Trophoblast cell (in vitro differentiated cells and primary cell): ENCODE measurements at regions not wholly inside any gene's neighbourhood (a gene's known extent, or its start where the extent isn't known, plus 50 kb on each side); places are given as distances from the start of the nearest gene placed in this dataset.

ENCODE experiments used
- DNase-seq, 2 donors: peaks; one replicate each; pipeline ENCODE4 v3.0.0-alpha.2; 2016
- H2AFZ ChIP-seq: 2 replicates; pipeline ENCODE4 v1.6.1; 2013; ENCODE audit warnings: low read length, moderate library complexity, mild to moderate bottlenecking; ENCODE audit not compliant: insufficient read depth, poor library complexity
- H2AK5ac ChIP-seq: 2 replicates; pipeline ENCODE4 v1.6.1; 2013; ENCODE audit warnings: mild to moderate bottlenecking, low read length
- H2BK120ac ChIP-seq: 2 replicates; pipeline ENCODE4 v1.6.1; 2013; ENCODE audit warnings: low read length, mild to moderate bottlenecking, moderate library complexity; ENCODE audit not compliant: insufficient read depth, poor library complexity
- H2BK12ac ChIP-seq: 2 replicates; pipeline ENCODE4 v1.6.1; 2013; ENCODE audit warnings: mild to moderate bottlenecking, low read length, moderate library complexity
- H2BK5ac ChIP-seq: 2 replicates; pipeline ENCODE4 v1.6.1; 2013; ENCODE audit warnings: low read length, low read depth, moderate library complexity, mild to moderate bottlenecking; ENCODE audit not compliant: poor library complexity
- H3K14ac ChIP-seq: 2 replicates; pipeline ENCODE4 v1.6.1; 2013; ENCODE audit warnings: mild to moderate bottlenecking, low read length
- H3K18ac ChIP-seq: 2 replicates; pipeline ENCODE4 v1.6.1; 2013; ENCODE audit warnings: mild to moderate bottlenecking, low read length
- H3K23ac ChIP-seq: 2 replicates; pipeline ENCODE4 v1.6.1; 2013; ENCODE audit warnings: low read length
- H3K27ac ChIP-seq: 2 replicates; pipeline ENCODE4 v1.5.1; 2013; ENCODE audit warnings: low read depth, mild to moderate bottlenecking, inconsistent platforms, low read length, moderate library complexity
- H3K27me3 ChIP-seq: 2 replicates; pipeline ENCODE4 v1.6.1; 2013; ENCODE audit warnings: inconsistent platforms, mild to moderate bottlenecking, low read length, moderate library complexity; ENCODE audit not compliant: insufficient read depth
- H3K36me3 ChIP-seq, 2 experiments: 1 replicate in 1 of 2; 2 replicates in 1 of 2; pipeline ENCODE4 v1.6.1; 2013; ENCODE audit warnings: low read length in 2 of 2, mild to moderate bottlenecking in 2 of 2, moderate library complexity in 1 of 2; ENCODE audit not compliant: insufficient read depth in 2 of 2, control insufficient read depth in 1 of 2
- H3K4ac ChIP-seq: 2 replicates; pipeline ENCODE4 v1.6.1; 2013; ENCODE audit warnings: low read depth, mild to moderate bottlenecking, low read length, moderate library complexity
- H3K4me1 ChIP-seq, 2 experiments: 1 replicate in 1 of 2; 2 replicates in 1 of 2; pipeline ENCODE4 v1.6.1; 2013; ENCODE audit warnings: low read length in 2 of 2, mild to moderate bottlenecking in 2 of 2, moderate library complexity in 1 of 2; ENCODE audit not compliant: insufficient read depth in 2 of 2, control insufficient read depth in 1 of 2
- H3K4me2 ChIP-seq: 2 replicates; pipeline ENCODE4 v1.6.1; 2013; ENCODE audit warnings: inconsistent platforms, mild to moderate bottlenecking, low read length, moderate library complexity
- H3K4me3 ChIP-seq: 2 replicates; pipeline ENCODE4 v1.5.1; 2013; ENCODE audit warnings: mild to moderate bottlenecking, low read depth, low read length, inconsistent platforms
- H3K79me1 ChIP-seq: one replicate; pipeline ENCODE4 v1.6.1; 2013; ENCODE audit warnings: low read length
- H3K79me2 ChIP-seq: 2 replicates; pipeline ENCODE4 v1.6.1; 2013; ENCODE audit warnings: low read length, mild to moderate bottlenecking; ENCODE audit not compliant: control insufficient read depth, insufficient read depth, poor library complexity
- H3K9ac ChIP-seq: 2 replicates; pipeline ENCODE4 v1.6.1; 2013; ENCODE audit warnings: mild to moderate bottlenecking, low read length
- H3K9me3 ChIP-seq: 2 replicates; pipeline ENCODE4 v1.6.1; 2013; ENCODE audit warnings: low read depth, mild to moderate bottlenecking, control low read depth, inconsistent platforms, low read length; ENCODE audit not compliant: insufficient read depth
- H4K12ac ChIP-seq: 2 replicates; pipeline ENCODE4 v1.6.1; 2013; ENCODE audit warnings: low read depth, mild to moderate bottlenecking, low read length, moderate library complexity
- H4K8ac ChIP-seq: 2 replicates; pipeline ENCODE4 v1.6.1; 2013; ENCODE audit warnings: low read depth, mild to moderate bottlenecking, low read length, moderate library complexity
- H4K91ac ChIP-seq: one replicate; pipeline ENCODE4 v1.6.1; 2013; ENCODE audit warnings: low read depth, mild to moderate bottlenecking, low read length, moderate library complexity
- WGBS: extraction: QIAGEN DNeasy Blood & Tissue Kit; methylation state at CpG from one replicate; pipeline ENCODE4 v1.1.7; 2013; ENCODE audit warnings: missing lambda C conversion rate; ENCODE audit not compliant: insufficient read length, insufficient coverage; ENCODE audit errors: extremely low coverage; 5-methylcytosine and 5-hydroxymethylcytosine counted together

GRCh38 chr18:48479531-48479930 is 59.3 kb upstream of the CTIF start:
- Histone ChIP-seq H3K79me1 (no peaks in the 10 kb centered on the region), H2BK120ac (no peak overlapping the region), H3K18ac (no peak overlapping the region), H3K9ac (no peak overlapping the region), H3K27me3 (no peaks in the 10 kb centered on the region), H2BK5ac (no peak overlapping the region), H3K4me3 (no peak overlapping the region), H3K36me3 (no peaks in the 10 kb centered on the region), H4K8ac (no peak overlapping the region), H3K79me2 (no peaks in the 10 kb centered on the region), H3K4ac (no peak overlapping the region), H3K4me2 (no peak overlapping the region), H2AK5ac (no peak overlapping the region), H3K23ac (no peak overlapping the region), H2AFZ (no peak overlapping the region), H2BK12ac (no peak overlapping the region), H4K12ac (no peak overlapping the region), H3K27ac (no peak overlapping the region), H3K4me1 (no peaks in the 10 kb centered on the region), H3K14ac (no peak overlapping the region), H4K91ac (no peak overlapping the region), H3K9me3 (peaks cover 3% of the 10 kb centered on the region)
- no peak for DNase-seq
- WGBS, result no CpG with 5 or more reads among the region's 1 CpG

- no peak overlapping the region for H2BK12ac ChIP-seq
- H3K79me1 ChIP-seq, result no peaks in the 10 kb centered on the region
- H2AK5ac ChIP-seq, result no peak overlapping the region
- no peak overlapping the region for H4K91ac ChIP-seq
- no peak overlapping the region for H3K4ac ChIP-seq
- no CpG with 5 or more reads among the region's 2 CpGs for whole genome bisulfite sequencing
- no peak overlapping the region for H4K8ac ChIP-seq
- H3K14ac ChIP-seq, result no peak overlapping the region
- H3K23ac ChIP-seq, result no peak overlapping the region
- H2BK5ac ChIP-seq, result no peak overlapping the region
- peaks cover 3% of the 10 kb centered on the region for H3K9me3 ChIP-seq
- no peak overlapping the region for H2AFZ ChIP-seq
- H2BK120ac ChIP-seq, result no peak overlapping the region
- H3K18ac ChIP-seq, result no peak overlapping the region
- H3K27ac ChIP-seq, result no peak overlapping the region
- no peaks in the 10 kb centered on the region for H3K27me3 ChIP-seq
- H3K4me1 ChIP-seq, result no peaks in the 10 kb centered on the region
- DNase-seq, result no peak
- no peak overlapping the region for H3K4me2 ChIP-seq
- H3K4me3 ChIP-seq, result no peak overlapping the region
- H3K9ac ChIP-seq, result no peak overlapping the region
- no peaks in the 10 kb centered on the region for H3K79me2 ChIP-seq
- no peaks in the 10 kb centered on the region for H3K36me3 ChIP-seq
- no peak overlapping the region for H4K12ac ChIP-seq
Observed at GRCh38 chr18:48477348-48477747, 61.5 kb upstream of the CTIF start.

GRCh38 chr18:48476550-48476917 is 62.3 kb upstream of the CTIF start:
- Histone ChIP-seq H3K4me2 (no peak overlapping the region), H3K14ac (no peak overlapping the region), H2AFZ (no peak overlapping the region), H3K36me3 (no peaks in the 10 kb centered on the region), H2BK5ac (no peak overlapping the region), H4K91ac (no peak overlapping the region), H3K79me1 (no peaks in the 10 kb centered on the region), H2AK5ac (no peak overlapping the region), H2BK120ac (no peak overlapping the region), H3K23ac (no peak overlapping the region), H3K4me1 (no peaks in the 10 kb centered on the region), H3K4me3 (no peak overlapping the region), H3K27me3 (no peaks in the 10 kb centered on the region), H3K18ac (no peak overlapping the region), H4K12ac (no peak overlapping the region), H3K9me3 (peaks cover 3% of the 10 kb centered on the region), H3K79me2 (no peaks in the 10 kb centered on the region), H3K9ac (no peak overlapping the region), H2BK12ac (peak overlapping the region; percentile 15), H3K4ac (no peak overlapping the region), H4K8ac (no peak overlapping the region), H3K27ac (no peak overlapping the region)
- no CpG with 5 or more reads among the region's 3 CpGs for WGBS
- no peak for DNase-seq

- Histone ChIP-seq H3K4ac (no peak overlapping the region), H3K23ac (no peak overlapping the region), H3K9ac (no peak overlapping the region), H3K27ac (no peak overlapping the region), H2BK120ac (no peak overlapping the region), H3K18ac (no peak overlapping the region), H4K91ac (no peak overlapping the region), H2BK5ac (no peak overlapping the region), H2AFZ (no peak overlapping the region), H3K4me2 (no peak overlapping the region), H3K4me1 (peaks cover 0 to under 1% of the 10 kb centered on the region in 2 experiments), H3K27me3 (no peaks in the 10 kb centered on the region), H3K36me3 (no peaks in the 10 kb centered on the region), H3K9me3 (peaks cover 3% of the 10 kb centered on the region), H3K4me3 (no peak overlapping the region), H3K79me1 (no peaks in the 10 kb centered on the region), H4K12ac (no peak overlapping the region), H4K8ac (no peak overlapping the region), H3K79me2 (no peaks in the 10 kb centered on the region), H3K14ac (no peak overlapping the region), H2BK12ac (no peak overlapping the region), H2AK5ac (no peak overlapping the region)
- WGBS, result no CpG with 5 or more reads among the region's 8 CpGs
- DNase-seq, result peak; percentile 75 to 93
Observed at GRCh38 chr18:48475635-48476549, 62.9 kb upstream of the CTIF start.
